Transverse colon (tissue), 4 donors: ENCODE measurements at regions not wholly inside any gene's neighbourhood (a gene's known extent, or its start where the extent isn't known, plus 50 kb on each side); places are given as distances from the start of the nearest gene placed in this dataset.

Source experiments
- DNase-seq: peaks from one replicate; pipeline ENCODE4 v3.0.0-alpha.2; 2019
- H3K27ac ChIP-seq, 4 donors: fragments of 200-600 bp; sonication (generic); 2 replicates each; pipeline ENCODE4 v1.5.1; 2016 to 2018; ENCODE audit warnings: inconsistent platforms in 4 of 4
- H3K27me3 ChIP-seq: fragments of 200-600 bp; sonication (generic); 2 replicates; pipeline ENCODE4 v1.5.1; 2017; ENCODE audit warnings: inconsistent platforms
- H3K36me3 ChIP-seq, 4 donors: fragments of 200-600 bp; sonication (generic); 2 replicates each; pipeline ENCODE4 v1.5.1; 2017 to 2019; ENCODE audit warnings: inconsistent platforms in 4 of 4
- H3K4me1 ChIP-seq, 4 donors: fragments of 200-600 bp; sonication (generic); 2 replicates each; pipeline ENCODE4 v1.5.1; 2017 to 2020; ENCODE audit warnings: inconsistent platforms in 4 of 4
- H3K4me3 ChIP-seq, 4 donors: fragments of 200-600 bp; sonication (generic); 1 replicate in 1 of 4; 2 replicates in 3 of 4; pipeline versions ENCODE4 v1.5.1 to v1.6.1; 2017 to 2019; ENCODE audit warnings: inconsistent platforms in 4 of 4
- H3K9me3 ChIP-seq, 2 donors: fragments of 200-600 bp; sonication (generic); 2 replicates each; pipeline ENCODE4 v1.5.1; 2017 to 2019; ENCODE audit warnings: inconsistent platforms in 2 of 2
- CTCF ChIP-seq, 5 experiments: fragments of 200-600 bp in 3 of 5; fragments of 450-650 bp in 2 of 5; sonication (generic) in 3 of 5; IDR thresholded peaks; 1 replicate in 2 of 5; 2 replicates in 3 of 5; pipeline ENCODE4 v1.5.1; 2016 to 2017; ENCODE audit warnings: antibody characterized with exemption in 5 of 5, inconsistent platforms in 3 of 5, mild to moderate bottlenecking in 2 of 5, moderate library complexity in 1 of 5
- EP300 ChIP-seq: sonication (generic); formaldehyde crosslinking; IDR thresholded peaks from one replicate; pipeline ENCODE4 v1.6.1; 2017; ENCODE audit warnings: antibody characterized with exemption, low read depth
- POLR2A ChIP-seq: fragments of 450-650 bp; IDR thresholded peaks from one replicate; pipeline ENCODE4 v1.6.1; 2016; ENCODE audit warnings: antibody characterized with exemption, mild to moderate bottlenecking, moderate library complexity
- POLR2AphosphoS5 ChIP-seq, 3 donors: sonication (generic); formaldehyde crosslinking; IDR thresholded peaks; one replicate each; pipeline ENCODE4 v1.6.1; 2016; ENCODE audit warnings: antibody characterized with exemption in 3 of 3
- WGBS, 2 donors: methylation state at CpG; one replicate each; pipeline ENCODE4 v1.1.5; 2018; ENCODE audit warnings: low coverage in 1 of 2; 5-methylcytosine and 5-hydroxymethylcytosine counted together
- in situ Hi-C, 4 donors: fragments of 200-750 bp; cut with MboI; loops; one replicate each; pipeline versions ENCODE4 v1.15.0 to v1.15.1; 2017; ENCODE audit warnings: low sequenced_read_pairs in 3 of 4, low pct_ligation_motif_present in 1 of 4, low pct_unique_long_range_greater_than_20kb in 1 of 4
- intact Hi-C: fragments of 100-400 bp; cut with DNase I; formaldehyde crosslinking; loops from one replicate; pipeline ENCODE4 v1.15.1; 2023; ENCODE audit warnings: low total_unique reads

GRCh38 chr2:163368655-163369054, 367.2 kb downstream of the FIGN start:
- H3K27ac ChIP-seq = no peak overlapping the region
- in situ Hi-C loops = no loop called here
- H3K4me1 ChIP-seq = no peaks in the 10 kb centered on the region
- no peaks in the 10 kb centered on the region for H3K27me3 ChIP-seq
- no peaks in the 10 kb centered on the region for H3K36me3 ChIP-seq
- no peak overlapping the region for H3K4me3 ChIP-seq
- H3K9me3 ChIP-seq = no peaks in the 10 kb centered on the region
- DNase-seq = no peak
- intact Hi-C loops = no loop called here
- no peak for TF ChIP-seq EP300
- TF ChIP-seq POLR2AphosphoS5 (IDR thresholded peaks at IDR 0.05) = no peak
- TF ChIP-seq CTCF (IDR thresholded peaks at IDR 0.05) = no peak
- TF ChIP-seq POLR2A = no peak

DNA sequence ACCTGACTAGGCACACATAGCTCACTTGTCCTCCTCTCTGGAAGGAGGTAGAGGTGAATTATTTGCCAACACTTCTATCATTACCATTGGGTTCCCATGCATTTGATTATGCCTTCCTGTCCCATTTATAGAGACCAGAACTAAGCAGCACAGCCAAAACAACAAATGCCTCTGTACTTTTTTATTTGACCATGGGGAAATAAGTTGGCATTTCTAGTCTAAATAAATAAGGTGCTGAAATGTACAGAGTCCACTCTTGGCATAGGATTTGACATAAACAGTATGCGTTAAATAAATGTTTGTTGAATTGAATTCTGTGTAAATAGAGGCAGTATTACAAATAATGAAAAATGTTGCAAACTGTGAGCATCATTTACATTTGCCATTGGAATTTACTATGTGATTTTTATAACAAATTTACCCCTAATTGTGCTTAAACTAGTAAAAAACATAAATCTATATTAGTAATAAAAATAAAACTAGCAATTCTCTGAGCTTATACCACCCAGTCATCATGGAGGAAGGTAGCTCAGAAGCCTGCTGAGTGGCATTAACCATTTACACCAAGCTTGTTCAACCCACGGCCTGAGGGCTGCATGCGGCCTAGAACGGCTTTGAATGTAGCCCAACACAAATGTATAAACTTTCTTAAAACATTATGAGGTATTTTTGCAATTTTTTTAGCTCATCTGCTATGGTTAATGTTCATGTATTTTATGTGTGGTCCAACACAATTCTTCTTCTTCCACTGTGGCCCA, 367.8 kb downstream of the FIGN start:
- in situ Hi-C loops (no loop called here), intact Hi-C loops (no loop called here)

DNA sequence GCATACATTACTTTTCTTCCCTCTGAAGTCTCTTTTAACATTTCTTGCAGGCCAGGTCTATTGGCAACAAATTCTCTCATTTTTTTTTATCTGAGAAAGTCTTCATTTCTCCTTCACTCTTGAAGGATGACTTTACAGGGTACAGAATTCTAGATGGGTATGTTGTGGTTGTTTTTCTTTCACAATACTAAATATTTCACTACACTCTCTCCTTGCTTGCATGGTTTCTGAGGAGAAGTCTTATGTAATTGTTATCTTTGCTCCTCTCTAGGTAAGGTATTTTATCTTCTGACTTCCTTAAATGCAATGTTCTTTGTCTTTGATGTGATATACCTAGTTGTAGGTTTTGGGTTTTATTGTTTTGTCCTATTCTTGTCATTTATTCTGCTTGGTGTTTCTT, 371.1 kb downstream of the FIGN start:
- intact Hi-C loops (no loop called here), in situ Hi-C loops (no loop called here)
- TF ChIP-seq CTCF (IDR thresholded peaks at IDR 0.05) (no peak), POLR2A (no peak)
- H3K4me3 ChIP-seq = no peak overlapping the region
- H3K9me3 ChIP-seq = no peaks in the 10 kb centered on the region
- no peaks in the 10 kb centered on the region for H3K27me3 ChIP-seq
- no peak for DNase-seq
- H3K4me1 ChIP-seq = no peaks in the 10 kb centered on the region
- no peak overlapping the region for H3K27ac ChIP-seq
- H3K36me3 ChIP-seq = no peaks in the 10 kb centered on the region

More for the DNA sequence above, 367.8 kb downstream of the FIGN start:
- TF ChIP-seq CTCF (IDR thresholded peaks at IDR 0.05) (no peak), EP300 (no peak)
- DNase-seq = no peak
- Histone ChIP-seq H3K4me1 (no peaks in the 10 kb centered on the region), H3K27ac (no peak overlapping the region), H3K9me3 (no peaks in the 10 kb centered on the region), H3K4me3 (no peak overlapping the region), H3K36me3 (no peaks in the 10 kb centered on the region), H3K27me3 (no peaks in the 10 kb centered on the region)
- WGBS, 2 donors = 75 to 91% methylated on average over 3 to 4 of the region's 4 CpGs

GRCh38 chr2:163353551-163353950, 382.3 kb downstream of the FIGN start:
- H3K27me3 ChIP-seq = no peaks in the 10 kb centered on the region
- no peak for TF ChIP-seq CTCF (IDR thresholded peaks at IDR 0.05)
- no peak for TF ChIP-seq POLR2A
- TF ChIP-seq EP300 = no peak
- TF ChIP-seq POLR2AphosphoS5 (IDR thresholded peaks at IDR 0.05) = no peak
- intact Hi-C loops = no loop called here
- no peaks in the 10 kb centered on the region for H3K9me3 ChIP-seq
- peaks cover 0 to 11% (median 2%) of the 10 kb centered on the region in 4 donors for H3K4me1 ChIP-seq
- H3K27ac ChIP-seq = no peak overlapping the region
- no peak overlapping the region for H3K4me3 ChIP-seq
- in situ Hi-C loops = no loop called here
- DNase-seq = no peak
- no peaks in the 10 kb centered on the region for H3K36me3 ChIP-seq
- 80 to 82% methylated on average over 1 of the region's 1 CpG for WGBS, 2 donors
